Testis (tissue), 2 donors: ENCODE measurements at regions not wholly inside any gene's neighbourhood (a gene's known extent, or its start where the extent isn't known, plus 50 kb on each side); places are given as distances from the start of the nearest gene placed in this dataset.

ENCODE experiments used
- DNase-seq: peaks from one replicate; pipeline ENCODE4 v3.0.0-alpha.2; 2019
- H3K27ac ChIP-seq, 2 donors: fragments of 200-600 bp; sonication (generic); one replicate each; pipeline ENCODE4 v1.5.1; 2019
- H3K27me3 ChIP-seq: fragments of 200-600 bp; sonication (generic); one replicate; pipeline ENCODE4 v1.5.1; 2019
- H3K36me3 ChIP-seq: fragments of 200-600 bp; sonication (generic); one replicate; pipeline ENCODE4 v1.5.1; 2017; ENCODE audit warnings: low read depth; ENCODE audit errors: missing control alignments
- H3K4me1 ChIP-seq: fragments of 200-600 bp; sonication (generic); one replicate; pipeline ENCODE4 v1.5.1; 2019
- H3K4me3 ChIP-seq, 2 donors: fragments of 200-600 bp; sonication (generic); one replicate each; pipeline ENCODE4 v1.5.1; 2017 to 2019
- H3K9me3 ChIP-seq: fragments of 200-600 bp; sonication (generic); one replicate; pipeline ENCODE4 v1.5.1; 2017
- CTCF ChIP-seq, 3 experiments: fragments of 450-650 bp in 2 of 3; fragments of 200-600 bp in 1 of 3; sonication (generic) in 1 of 3; IDR thresholded peaks; one replicate each; pipeline ENCODE4 v1.5.1; 2016 to 2019; ENCODE audit warnings: antibody characterized with exemption in 3 of 3, mild to moderate bottlenecking in 2 of 3, moderate library complexity in 1 of 3
- POLR2A ChIP-seq: fragments of 450-650 bp; IDR thresholded peaks from one replicate; pipeline ENCODE4 v1.6.1; 2017; ENCODE audit warnings: antibody characterized with exemption, mild to moderate bottlenecking, moderate library complexity
- WGBS, 2 donors: methylation state at CpG; one replicate each; pipeline ENCODE4 v1.1.5; 2018; 5-methylcytosine and 5-hydroxymethylcytosine counted together
- intact Hi-C: fragments of 100-400 bp; cut with DNase I; formaldehyde crosslinking; loops from one replicate; pipeline ENCODE4 v1.15.1; 2023; ENCODE audit warnings: low total_unique reads

DNA sequence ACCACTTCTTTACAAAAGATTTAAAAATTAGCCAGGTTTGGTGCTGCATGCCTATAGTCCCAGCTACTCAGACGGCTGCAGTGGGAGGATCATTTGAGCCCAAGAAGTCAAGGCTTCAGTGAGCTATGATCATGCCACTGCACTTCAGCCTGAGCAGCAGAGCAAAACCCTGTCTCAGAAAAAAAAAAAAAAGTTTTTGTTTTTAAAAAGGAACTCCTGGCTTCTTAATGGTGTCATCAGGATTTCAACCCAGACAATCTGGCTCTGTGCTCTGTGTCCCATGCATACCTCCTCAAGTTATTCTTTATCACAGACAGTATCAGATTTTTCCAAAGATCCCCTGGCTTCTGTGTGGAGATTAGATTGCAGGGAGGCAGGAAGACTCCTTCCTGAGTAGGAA, 64.2 kb upstream of the IL12A start:
- no peaks in the 10 kb centered on the region for H3K36me3 ChIP-seq
- no peak overlapping the region for H3K4me3 ChIP-seq
- WGBS, 2 donors: 79 to 88% methylated on average over 1 of the region's 1 CpG
- intact Hi-C loops: no loop called here
- no peaks in the 10 kb centered on the region for H3K9me3 ChIP-seq
- H3K4me1 ChIP-seq: no peaks in the 10 kb centered on the region
- TF ChIP-seq POLR2A (no peak), CTCF (IDR thresholded peaks at IDR 0.05) (no peak)
- DNase-seq: no peak
- H3K27ac ChIP-seq: no peak overlapping the region
- no peaks in the 10 kb centered on the region for H3K27me3 ChIP-seq

DNA sequence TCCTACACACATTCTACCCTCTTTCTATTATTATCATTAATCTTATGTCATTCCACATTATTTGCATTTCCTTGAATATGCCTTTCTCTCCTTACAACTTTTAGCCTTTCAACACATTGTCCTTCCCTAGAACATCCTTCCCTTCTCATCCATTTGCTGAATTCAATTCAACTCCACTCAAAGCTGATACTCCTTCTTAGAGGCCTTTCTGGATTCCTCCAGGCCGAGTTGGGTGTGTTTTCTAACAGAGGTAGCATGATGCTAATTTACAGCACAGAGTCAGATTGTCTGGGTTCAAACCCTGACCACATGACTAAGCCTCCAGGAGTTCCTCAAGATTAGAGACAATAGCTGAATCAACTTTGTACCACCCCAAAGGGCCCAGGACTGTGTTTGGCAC, 63.4 kb upstream of the IL12A start:
- Histone ChIP-seq H3K9me3 (no peaks in the 10 kb centered on the region), H3K27me3 (no peaks in the 10 kb centered on the region), H3K4me1 (no peaks in the 10 kb centered on the region), H3K4me3 (no peak overlapping the region), H3K27ac (no peak overlapping the region), H3K36me3 (no peaks in the 10 kb centered on the region)
- no peak for DNase-seq
- intact Hi-C loops: no loop called here
- TF ChIP-seq CTCF (IDR thresholded peaks at IDR 0.05): no peak
- no peak for TF ChIP-seq POLR2A
- WGBS, 2 donors: 86 to 97% methylated on average over 1 of the region's 1 CpG

DNA sequence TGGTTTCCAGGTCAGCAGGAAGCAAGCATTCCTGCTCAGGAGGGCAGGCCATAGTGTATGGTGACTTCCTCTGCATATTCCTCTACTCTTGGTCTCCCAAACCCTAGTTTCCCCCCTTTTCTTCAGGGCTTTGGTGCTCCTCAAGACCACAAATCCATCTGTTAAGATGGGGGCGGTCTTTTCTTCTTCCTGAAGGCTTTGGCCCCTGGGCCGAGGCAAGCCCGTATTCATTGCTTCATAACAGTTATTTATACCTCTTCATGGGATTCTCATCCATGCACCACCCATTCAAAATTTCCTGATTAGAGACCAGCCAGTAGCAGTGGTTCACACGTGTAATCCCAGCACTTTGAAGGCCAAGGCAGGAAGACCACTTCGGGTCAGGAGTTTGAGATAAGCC, 62.1 kb upstream of the IL12A start:
- DNase-seq: no peak
- Histone ChIP-seq H3K36me3 (no peaks in the 10 kb centered on the region), H3K4me1 (no peaks in the 10 kb centered on the region), H3K27me3 (no peaks in the 10 kb centered on the region), H3K4me3 (no peak overlapping the region), H3K27ac (no peak overlapping the region), H3K9me3 (no peaks in the 10 kb centered on the region)
- TF ChIP-seq POLR2A: no peak
- TF ChIP-seq CTCF (IDR thresholded peaks at IDR 0.05): no peak
- 88 to 94% methylated on average over 5 of the region's 5 CpGs for WGBS, 2 donors
- intact Hi-C loops: no loop called here

GRCh38 chr3:159928071-159928491, 60.6 kb upstream of the IL12A start:
- no peak for TF ChIP-seq CTCF (IDR thresholded peaks at IDR 0.05)
- no peak for TF ChIP-seq POLR2A
- 64 to 77% methylated on average over 2 of the region's 2 CpGs for WGBS, 2 donors
- Histone ChIP-seq H3K4me1 (no peaks in the 10 kb centered on the region), H3K4me3 (no peak overlapping the region), H3K36me3 (no peaks in the 10 kb centered on the region), H3K27ac (no peak overlapping the region), H3K27me3 (no peaks in the 10 kb centered on the region), H3K9me3 (no peaks in the 10 kb centered on the region)
- DNase-seq: no peak
- intact Hi-C loops: no loop called here

DNA sequence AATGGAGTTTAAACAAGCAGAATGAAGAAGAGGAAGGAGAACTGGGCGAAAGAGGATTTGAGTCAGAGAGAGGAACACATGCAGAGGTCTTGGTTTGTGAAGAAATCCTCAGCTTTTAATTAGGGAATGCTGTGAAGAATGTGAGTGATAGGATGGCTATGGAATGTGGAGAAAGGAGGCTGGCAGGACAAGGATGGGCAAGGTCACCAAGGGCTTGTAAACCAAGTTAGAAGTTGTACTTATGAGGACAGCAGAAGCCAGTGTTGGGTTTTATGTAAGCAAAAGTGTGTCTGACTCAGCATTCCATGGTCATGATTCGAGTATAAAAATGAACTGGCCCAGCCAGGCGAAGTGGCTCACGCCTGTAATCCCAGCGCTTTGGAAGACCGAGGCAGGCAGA, 60.0 kb upstream of the IL12A start:
- TF ChIP-seq CTCF (IDR thresholded peaks at IDR 0.05) (no peak), POLR2A (no peak)
- H3K36me3 ChIP-seq: no peaks in the 10 kb centered on the region
- H3K4me3 ChIP-seq: no peak overlapping the region
- H3K27me3 ChIP-seq: no peaks in the 10 kb centered on the region
- H3K9me3 ChIP-seq: no peaks in the 10 kb centered on the region
- 95 to 97% methylated on average over 6 of the region's 6 CpGs for WGBS, 2 donors
- DNase-seq: no peak
- no peak overlapping the region for H3K27ac ChIP-seq
- H3K4me1 ChIP-seq: no peaks in the 10 kb centered on the region
- intact Hi-C loops: no loop called here
